Peyer's patch (tissue), 4 donors: ENCODE measurements at regions not wholly inside any gene's neighbourhood (a gene's known extent, or its start where the extent isn't known, plus 50 kb on each side); places are given as distances from the start of the nearest gene placed in this dataset.

Source experiments
- CTCF ChIP-seq, 6 experiments: fragments of 450-650 bp in 4 of 6; fragments of 200-600 bp in 2 of 6; sonication (generic) in 1 of 6; IDR thresholded peaks; one replicate each; pipeline ENCODE4 v1.5.1; 2017 to 2019; ENCODE audit warnings: antibody characterized with exemption in 6 of 6, mild to moderate bottlenecking in 3 of 6, moderate library complexity in 1 of 6
- POLR2A ChIP-seq, 2 donors: fragments of 450-650 bp; IDR thresholded peaks; one replicate each; pipeline ENCODE4 v1.5.1; 2017; ENCODE audit warnings: antibody characterized with exemption in 2 of 2, mild to moderate bottlenecking in 2 of 2, moderate library complexity in 2 of 2

GRCh38 chr2:41873102-41874031, 174.5 kb upstream of the PKDCC start:
- no peak for TF ChIP-seq CTCF (IDR thresholded peaks at IDR 0.05)
- no peak for TF ChIP-seq POLR2A (IDR thresholded peaks at IDR 0.05)
